Keratinocyte (primary cell): ENCODE measurements at regions not wholly inside any gene's neighbourhood (a gene's known extent, or its start where the extent isn't known, plus 50 kb on each side); places are given as distances from the start of the nearest gene placed in this dataset.
A peak's percentile ranks its signal among the peaks of the same experiment; 100 is the strongest.

Experiments
- DNase-seq: peaks from one replicate; pipeline ENCODE4 v3.0.0-alpha.2; 2011; ENCODE audit warnings: low read depth, missing footprints, low spot score
- FAIRE-seq: peaks from 2 replicates; lab custom pipeline; 2011; peaks lifted over from hg19 to GRCh38; lab: Jason Lieb, UNC
- H2AFZ ChIP-seq: 2 replicates; pipeline ENCODE4 v1.6.0; 2012; ENCODE audit warnings: low read length, control low read depth, inconsistent platforms; ENCODE audit not compliant: control insufficient read depth
- H3K27ac ChIP-seq: 2 replicates; pipeline ENCODE4 v1.5.1; 2011; ENCODE audit warnings: low read length; ENCODE audit not compliant: control insufficient read depth, insufficient read depth
- H3K27me3 ChIP-seq: 3 replicates; pipeline ENCODE4 v1.6.0; 2011; ENCODE audit warnings: low read length; ENCODE audit not compliant: control insufficient read depth, insufficient read depth; ENCODE audit errors: extremely low read depth
- H3K36me3 ChIP-seq, 2 experiments: 2 replicates in 1 of 2; 3 replicates in 1 of 2; pipeline ENCODE4 v1.5.1; 2011; ENCODE audit warnings: low read length in 2 of 2, mild to moderate bottlenecking in 1 of 2; ENCODE audit not compliant: control insufficient read depth in 2 of 2, insufficient read depth in 2 of 2; ENCODE audit errors: extremely low read depth in 1 of 2
- H3K4me1 ChIP-seq: 3 replicates; pipeline ENCODE4 v1.5.1; 2011; ENCODE audit warnings: low read length; ENCODE audit not compliant: control insufficient read depth, insufficient read depth; ENCODE audit errors: extremely low read depth
- H3K4me2 ChIP-seq: 3 replicates; pipeline ENCODE4 v1.6.0; 2011; ENCODE audit warnings: low read depth, low read length; ENCODE audit not compliant: control insufficient read depth, insufficient read depth; ENCODE audit errors: extremely low read depth
- H3K4me3 ChIP-seq, 3 experiments: fragments of 200-600 bp in 1 of 3; sonication (generic) in 1 of 3; 2 replicates in 2 of 3; 3 replicates in 1 of 3; pipeline ENCODE4 v1.5.1; 2011 to 2016; ENCODE audit warnings: low read length in 3 of 3, mild to moderate bottlenecking in 3 of 3, control low read depth in 2 of 3, inconsistent platforms in 1 of 3, low read depth in 1 of 3, mixed read lengths in 1 of 3, mixed run types in 1 of 3, moderate library complexity in 1 of 3; ENCODE audit not compliant: control insufficient read depth in 2 of 3, insufficient read depth in 2 of 3; ENCODE audit errors: extremely low read depth in 1 of 3
- H3K79me2 ChIP-seq: 2 replicates; pipeline ENCODE4 v1.6.0; 2012; ENCODE audit warnings: low read length; ENCODE audit not compliant: control insufficient read depth, insufficient read depth
- H3K9ac ChIP-seq: 3 replicates; pipeline ENCODE4 v1.6.0; 2011; ENCODE audit warnings: low read length; ENCODE audit not compliant: control insufficient read depth, insufficient read depth; ENCODE audit errors: extremely low read depth
- H3K9me1 ChIP-seq: 3 replicates; pipeline ENCODE4 v1.6.0; 2011; ENCODE audit warnings: low read length; ENCODE audit not compliant: control insufficient read depth, insufficient read depth; ENCODE audit errors: extremely low read depth
- H3K9me3 ChIP-seq: 2 replicates; pipeline ENCODE4 v1.5.1; 2012; ENCODE audit warnings: low read depth, low read length; ENCODE audit not compliant: control insufficient read depth
- H4K20me1 ChIP-seq: 3 replicates; pipeline ENCODE4 v1.6.0; 2011; ENCODE audit warnings: low read length; ENCODE audit not compliant: control insufficient read depth, insufficient read depth; ENCODE audit errors: extremely low read depth
- CTCF ChIP-seq, 3 experiments: IDR thresholded peaks in 1 of 3; conservative IDR thresholded peaks in 1 of 3; optimal IDR thresholded peaks in 1 of 3; 2 replicates in 2 of 3; 3 replicates in 1 of 3; pipeline versions ENCODE3 to v1.5.1; 2011; ENCODE audit warnings: low read length in 3 of 3, mild to moderate bottlenecking in 3 of 3, moderate library complexity in 2 of 3, control low read depth in 1 of 3, inconsistent platforms in 1 of 3; ENCODE audit not compliant: insufficient read depth in 2 of 3; ENCODE audit errors: extremely low read depth in 1 of 3
- EZH2 ChIP-seq: IDR thresholded peaks from one replicate; pipeline ENCODE4 v1.6.1; 2012; ENCODE audit warnings: inconsistent platforms, mild to moderate bottlenecking, low read length, moderate library complexity
- dilution Hi-C: fragments of 300-500 bp; cut with MboI; formaldehyde crosslinking; loops from one replicate; pipeline ENCODE4 v1.7.0; 2020; ENCODE audit warnings: low sequenced_read_pairs; ENCODE audit not compliant: extremely low pct_ligation_motif_present

DNA sequence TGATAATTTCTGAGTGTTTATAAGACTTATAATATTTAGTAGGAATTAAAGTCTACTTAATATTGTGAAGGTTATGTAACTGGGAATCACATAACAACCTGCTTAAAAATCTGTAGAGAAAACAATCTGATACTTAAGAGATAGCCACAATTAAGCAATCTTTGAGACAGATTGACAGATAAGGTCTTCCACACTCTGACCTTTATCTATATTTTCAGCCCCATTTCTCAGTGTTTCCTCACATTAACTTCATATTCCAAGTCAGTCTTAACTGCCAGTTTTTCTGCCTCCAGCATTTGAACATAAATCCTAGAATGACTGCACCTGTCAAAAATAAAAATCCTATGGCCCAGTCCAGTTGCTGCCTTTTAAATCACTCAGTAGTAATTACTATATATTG is 423.2 kb downstream of the PYDC2 start:
- no peak overlapping the region for H3K9ac ChIP-seq
- H3K79me2 ChIP-seq, result no peaks in the 10 kb centered on the region
- dilution Hi-C loops, result no loop called here
- no peak overlapping the region for H3K4me3 ChIP-seq
- no peaks in the 10 kb centered on the region for H4K20me1 ChIP-seq
- H3K9me1 ChIP-seq, result no peaks in the 10 kb centered on the region
- no peaks in the 10 kb centered on the region for H3K4me1 ChIP-seq
- no peaks in the 10 kb centered on the region for H3K9me3 ChIP-seq
- DNase-seq (no peak), FAIRE-seq (no peak)
- H3K4me2 ChIP-seq, result no peak overlapping the region
- no peak overlapping the region for H3K27ac ChIP-seq
- H2AFZ ChIP-seq, result no peak overlapping the region
- no peaks in the 10 kb centered on the region for H3K27me3 ChIP-seq
- no peak for TF ChIP-seq EZH2
- no peak for TF ChIP-seq CTCF (optimal IDR thresholded peaks at IDR 0.05 in 1 of 3, IDR thresholded peaks at IDR 0.05 in 1 of 3, conservative IDR thresholded peaks at IDR 0.05 in 1 of 3; ENCODE audit: extremely low read depth in 1 of 3, insufficient read depth in 2 of 3, low read length in 3 of 3)
- H3K36me3 ChIP-seq, result no peaks in the 10 kb centered on the region

- H3K9ac ChIP-seq, result no peak overlapping the region
- no peaks in the 10 kb centered on the region for H3K4me1 ChIP-seq
- H3K36me3 ChIP-seq, result no peaks in the 10 kb centered on the region
- FAIRE-seq (no peak), DNase-seq (no peak)
- H3K9me3 ChIP-seq, result no peaks in the 10 kb centered on the region
- H3K9me1 ChIP-seq, result no peaks in the 10 kb centered on the region
- H4K20me1 ChIP-seq, result no peaks in the 10 kb centered on the region
- no peak overlapping the region for H3K4me2 ChIP-seq
- no peak for TF ChIP-seq CTCF (optimal IDR thresholded peaks at IDR 0.05 in 1 of 3, IDR thresholded peaks at IDR 0.05 in 1 of 3, conservative IDR thresholded peaks at IDR 0.05 in 1 of 3; ENCODE audit: extremely low read depth in 1 of 3, insufficient read depth in 2 of 3, low read length in 3 of 3)
- TF ChIP-seq EZH2, result no peak
- no peaks in the 10 kb centered on the region for H3K79me2 ChIP-seq
- peak overlapping the region; percentile 56 for H2AFZ ChIP-seq
- no peak overlapping the region for H3K27ac ChIP-seq
- no peak overlapping the region for H3K4me3 ChIP-seq
- dilution Hi-C loops, result no loop called here
- no peaks in the 10 kb centered on the region for H3K27me3 ChIP-seq
Measured at GRCh38 chr3:191889106-191889505, 428.1 kb downstream of the PYDC2 start.
